Right kidney (tissue), 1 donor: ENCODE measurements at regions not wholly inside any gene's neighbourhood (a gene's known extent, or its start where the extent isn't known, plus 50 kb on each side); places are given as distances from the start of the nearest gene placed in this dataset.

Experiments
- DNase-seq: peaks from one replicate; pipeline ENCODE4 v3.0.0-alpha.2; 2016

GRCh38 chr4:19309378-19309777, 942.3 kb upstream of the SLIT2 start:
- DNase-seq = no peak

GRCh38 chr4:19304028-19304427, 947.7 kb upstream of the SLIT2 start:
- DNase-seq = no peak

GRCh38 chr4:19301527-19301926, 950.2 kb upstream of the SLIT2 start:
- no peak for DNase-seq

- no peak for DNase-seq
These were observed 951.5 kb upstream of the SLIT2 start for GRCh38 chr4:19300213-19300612.

- no peak for DNase-seq
These were observed 952.7 kb upstream of the SLIT2 start for GRCh38 chr4:19298998-19299397.

GRCh38 chr4:19293781-19294180, 957.9 kb upstream of the SLIT2 start:
- DNase-seq = no peak

GRCh38 chr4:19293080-19293479, 958.6 kb upstream of the SLIT2 start:
- no peak for DNase-seq

- no peak for DNase-seq
These were observed 964.8 kb upstream of the SLIT2 start for GRCh38 chr4:19286924-19287323.

- no peak for DNase-seq
These were observed 966.6 kb upstream of the SLIT2 start for GRCh38 chr4:19285146-19285545.

- no peak for DNase-seq
These were observed 973.0 kb upstream of the SLIT2 start for GRCh38 chr4:19278665-19279064.

- DNase-seq = no peak
These were observed 985.1 kb upstream of the SLIT2 start for GRCh38 chr4:19266566-19266965.

GRCh38 chr4:19262467-19262866, 989.2 kb upstream of the SLIT2 start:
- DNase-seq = no peak

- no peak for DNase-seq
These were observed 991.4 kb upstream of the SLIT2 start for GRCh38 chr4:19260346-19260745.

- no peak for DNase-seq
These were observed 991.8 kb upstream of the SLIT2 start for GRCh38 chr4:19259920-19260319.

- no peak for DNase-seq
These were observed 994.9 kb upstream of the SLIT2 start for GRCh38 chr4:19256823-19257222.

GRCh38 chr4:19254486-19254885, 997.2 kb upstream of the SLIT2 start:
- no peak for DNase-seq

GRCh38 chr4:19248023-19248422, 1003.7 kb upstream of the SLIT2 start:
- DNase-seq = no peak

- DNase-seq = no peak
These were observed 1009.8 kb upstream of the SLIT2 start for GRCh38 chr4:19241895-19242294.

GRCh38 chr4:19239565-19239964, 1012.1 kb upstream of the SLIT2 start:
- DNase-seq = no peak

GRCh38 chr4:19236473-19236872, 1015.2 kb upstream of the SLIT2 start:
- no peak for DNase-seq

- no peak for DNase-seq
These were observed 1020.7 kb upstream of the SLIT2 start for GRCh38 chr4:19230906-19231545.

- DNase-seq = no peak
These were observed 1024.0 kb upstream of the SLIT2 start for GRCh38 chr4:19227701-19228100.

- no peak for DNase-seq
These were observed 1026.9 kb upstream of the SLIT2 start for GRCh38 chr4:19224820-19225219.

GRCh38 chr4:19216476-19216875, 1035.2 kb upstream of the SLIT2 start:
- DNase-seq = no peak

- no peak for DNase-seq
These were observed 1037.0 kb upstream of the SLIT2 start for GRCh38 chr4:19214591-19215186.
